Uterus (tissue), 3 donors: ENCODE measurements at regions not wholly inside any gene's neighbourhood (a gene's known extent, or its start where the extent isn't known, plus 50 kb on each side); places are given as distances from the start of the nearest gene placed in this dataset.

Experiments used
- DNase-seq, 2 donors: peaks; one replicate each; pipeline ENCODE4 v3.0.0-alpha.2; 2019 to 2020
- H3K27ac ChIP-seq, 2 donors: fragments of 200-600 bp; sonication (generic); 1 replicate in 1 of 2; 2 replicates in 1 of 2; pipeline ENCODE4 v1.5.1; 2016 to 2018
- H3K27me3 ChIP-seq, 2 donors: fragments of 200-600 bp; sonication (generic); one replicate each; pipeline ENCODE4 v1.5.1; 2018 to 2019; ENCODE audit warnings: control low read depth in 1 of 2
- H3K36me3 ChIP-seq, 2 donors: fragments of 200-600 bp; sonication (generic); one replicate each; pipeline ENCODE4 v1.5.1; 2019; ENCODE audit warnings: control low read depth in 1 of 2
- H3K4me1 ChIP-seq, 2 donors: fragments of 200-600 bp; sonication (generic); one replicate each; pipeline ENCODE4 v1.5.1; 2018 to 2019; ENCODE audit warnings: control low read depth in 1 of 2
- H3K4me3 ChIP-seq, 2 donors: fragments of 200-600 bp; sonication (generic); 1 replicate in 1 of 2; 2 replicates in 1 of 2; pipeline ENCODE4 v1.5.1; 2018 to 2019; ENCODE audit warnings: mild to moderate bottlenecking in 1 of 2
- H3K9me3 ChIP-seq, 2 donors: fragments of 200-600 bp; sonication (generic); one replicate each; pipeline ENCODE4 v1.5.1; 2019; ENCODE audit warnings: control low read depth in 1 of 2
- CTCF ChIP-seq, 4 experiments: fragments of 200-600 bp in 2 of 4; fragments of 450-650 bp in 2 of 4; sonication (generic) in 2 of 4; IDR thresholded peaks; one replicate each; pipeline ENCODE4 v1.5.1; 2016 to 2019; ENCODE audit warnings: antibody characterized with exemption in 4 of 4, mild to moderate bottlenecking in 2 of 4, moderate library complexity in 1 of 4
- POLR2A ChIP-seq, 2 donors: fragments of 450-650 bp; IDR thresholded peaks; one replicate each; pipeline ENCODE4 v1.6.1; 2016; ENCODE audit warnings: antibody characterized with exemption in 2 of 2, mild to moderate bottlenecking in 1 of 2, moderate library complexity in 1 of 2
- intact Hi-C: fragments of 100-400 bp; cut with DNase I; formaldehyde crosslinking; loops from one replicate; pipeline ENCODE4 v1.15.1; 2023; ENCODE audit warnings: low total_unique reads
- donor health status: DM: yes; HTN: yes; CAD: no.

- intact Hi-C loops = no loop called here
- H3K4me3 ChIP-seq = no peak overlapping the region
- TF ChIP-seq POLR2A (IDR thresholded peaks at IDR 0.05) (no peak), CTCF (IDR thresholded peaks at IDR 0.05) (no peak)
- no peaks in the 10 kb centered on the region for H3K9me3 ChIP-seq
- no peaks in the 10 kb centered on the region for H3K27me3 ChIP-seq
- H3K27ac ChIP-seq = no peak overlapping the region
- no peaks in the 10 kb centered on the region for H3K4me1 ChIP-seq
- no peak for DNase-seq
- H3K36me3 ChIP-seq = no peaks in the 10 kb centered on the region
Measured at GRCh38 chr15:91620229-91620628, 233.3 kb upstream of the SLCO3A1 start.

GRCh38 chr15:91622235-91622634 is 231.3 kb upstream of the SLCO3A1 start:
- intact Hi-C loops = no loop called here
- DNase-seq = no peak
- no peaks in the 10 kb centered on the region for H3K27me3 ChIP-seq
- H3K4me1 ChIP-seq = no peaks in the 10 kb centered on the region
- H3K27ac ChIP-seq = no peak overlapping the region
- TF ChIP-seq CTCF (IDR thresholded peaks at IDR 0.05) (no peak), POLR2A (IDR thresholded peaks at IDR 0.05) (no peak)
- no peak overlapping the region for H3K4me3 ChIP-seq
- H3K36me3 ChIP-seq = no peaks in the 10 kb centered on the region
- no peaks in the 10 kb centered on the region for H3K9me3 ChIP-seq

GRCh38 chr15:91622711-91623342 is 230.7 kb upstream of the SLCO3A1 start:
- TF ChIP-seq CTCF (IDR thresholded peaks at IDR 0.05) = no peak
- no peak for TF ChIP-seq POLR2A (IDR thresholded peaks at IDR 0.05)
- no peak for DNase-seq
- Histone ChIP-seq H3K4me1 (no peaks in the 10 kb centered on the region), H3K27ac (no peak overlapping the region), H3K9me3 (no peaks in the 10 kb centered on the region), H3K4me3 (no peak overlapping the region), H3K36me3 (no peaks in the 10 kb centered on the region), H3K27me3 (no peaks in the 10 kb centered on the region)
- intact Hi-C loops = no loop called here

- Histone ChIP-seq H3K4me3 (no peak overlapping the region), H3K9me3 (no peaks in the 10 kb centered on the region), H3K36me3 (no peaks in the 10 kb centered on the region), H3K27ac (no peak overlapping the region), H3K27me3 (no peaks in the 10 kb centered on the region), H3K4me1 (no peaks in the 10 kb centered on the region)
- no peak for DNase-seq
- TF ChIP-seq POLR2A (IDR thresholded peaks at IDR 0.05) (no peak), CTCF (IDR thresholded peaks at IDR 0.05) (no peak)
- intact Hi-C loops = no loop called here
Measured at GRCh38 chr15:91624353-91624968, 229.0 kb upstream of the SLCO3A1 start.

GRCh38 chr15:91625506-91625905 is 228.0 kb upstream of the SLCO3A1 start:
- H3K4me1 ChIP-seq = no peaks in the 10 kb centered on the region
- no peaks in the 10 kb centered on the region for H3K36me3 ChIP-seq
- no peak overlapping the region for H3K27ac ChIP-seq
- H3K9me3 ChIP-seq = no peaks in the 10 kb centered on the region
- H3K27me3 ChIP-seq = no peaks in the 10 kb centered on the region
- TF ChIP-seq CTCF (IDR thresholded peaks at IDR 0.05) = no peak
- TF ChIP-seq POLR2A (IDR thresholded peaks at IDR 0.05) = no peak
- intact Hi-C loops = no loop called here
- DNase-seq = no peak
- H3K4me3 ChIP-seq = no peak overlapping the region
